OCI-LY1 (cell line): ENCODE measurements at regions not wholly inside any gene's neighbourhood (a gene's known extent, or its start where the extent isn't known, plus 50 kb on each side); places are given as distances from the start of the nearest gene placed in this dataset.

Experiments
- CTCF ChIP-seq: fragments of 200-600 bp; sonication (generic), shearing (Covaris generic); IDR thresholded peaks from 2 replicates; pipeline ENCODE4 v1.5.1; 2017; ENCODE audit warnings: mild to moderate bottlenecking, antibody characterized with exemption, low read length, moderate library complexity, mixed read lengths
- EZH2 ChIP-seq: fragments of 200-600 bp; sonication (generic), shearing (Covaris generic); IDR thresholded peaks from 2 replicates; pipeline ENCODE4 v1.8.0; 2017; ENCODE audit warnings: borderline replicate concordance, mixed run types, mild to moderate bottlenecking, antibody characterized with exemption, low read length, moderate library complexity, mixed read lengths

- TF ChIP-seq CTCF (no peak), EZH2 (no peak)
Measured at GRCh38 chr12:118525216-118525615, 148.9 kb downstream of the SUDS3 start.
